H9 (cell line): ENCODE measurements at regions not wholly inside any gene's neighbourhood (a gene's known extent, or its start where the extent isn't known, plus 50 kb on each side); places are given as distances from the start of the nearest gene placed in this dataset.
"Not testable (repeated sequence)": the region's sequence is repeated elsewhere in the genome, so short reads cannot be mapped to it uniquely, and the experiment has no call there.

Experiments used
- DNase-seq: peaks from one replicate; pipeline ENCODE4 v3.0.0-alpha.2; 2017
- H2AFZ ChIP-seq: one replicate; pipeline ENCODE4 v1.6.1; 2013; ENCODE audit warnings: mild to moderate bottlenecking, low read length, control low read depth, moderate library complexity
- H2AK5ac ChIP-seq: 2 replicates; pipeline ENCODE4 v1.6.1; 2013; ENCODE audit warnings: low read length, control low read depth, mixed read lengths; ENCODE audit not compliant: insufficient read length
- H2BK120ac ChIP-seq: one replicate; pipeline ENCODE4 v1.6.1; 2013; ENCODE audit warnings: low read depth, mild to moderate bottlenecking, low read length, control low read depth, inconsistent platforms; ENCODE audit not compliant: poor library complexity, severe bottlenecking
- H2BK12ac ChIP-seq: 2 replicates; pipeline ENCODE4 v1.6.1; 2013; ENCODE audit warnings: low read length, control low read depth, mixed read lengths, low read depth; ENCODE audit not compliant: insufficient read length
- H2BK15ac ChIP-seq: 2 replicates; pipeline ENCODE4 v1.6.1; 2013; ENCODE audit warnings: low read depth, low read length, control low read depth
- H2BK20ac ChIP-seq: one replicate; pipeline ENCODE4 v1.6.1; 2013; ENCODE audit warnings: low read depth, mild to moderate bottlenecking, low read length, control low read depth, inconsistent platforms; ENCODE audit not compliant: poor library complexity, severe bottlenecking
- H2BK5ac ChIP-seq: 2 replicates; pipeline ENCODE4 v1.6.1; 2013; ENCODE audit warnings: low read length, control low read depth, mixed read lengths; ENCODE audit not compliant: insufficient read length
- H3K14ac ChIP-seq: 2 replicates; pipeline ENCODE4 v1.6.1; 2013; ENCODE audit warnings: low read length, control low read depth; ENCODE audit not compliant: insufficient read depth
- H3K18ac ChIP-seq: 2 replicates; pipeline ENCODE4 v1.6.1; 2013; ENCODE audit warnings: low read depth, mild to moderate bottlenecking, mixed read lengths, low read length, control low read depth; ENCODE audit not compliant: insufficient read length
- H3K23ac ChIP-seq: 2 replicates; pipeline ENCODE4 v1.6.1; 2013; ENCODE audit warnings: low read length, control low read depth, mixed read lengths, low read depth; ENCODE audit not compliant: insufficient read length
- H3K23me2 ChIP-seq: 2 replicates; pipeline ENCODE4 v1.6.1; 2013; ENCODE audit warnings: low read depth, mild to moderate bottlenecking, mixed read lengths, low read length, control low read depth; ENCODE audit not compliant: insufficient read length, poor library complexity, severe bottlenecking
- H3K27ac ChIP-seq: 2 replicates; pipeline ENCODE4 v1.5.1; 2013; ENCODE audit warnings: low read length, control low read depth, mixed read lengths, low read depth; ENCODE audit not compliant: insufficient read length
- H3K27me3 ChIP-seq: 2 replicates; pipeline ENCODE4 v1.6.1; 2013; ENCODE audit warnings: low read length, control low read depth, inconsistent platforms; ENCODE audit not compliant: insufficient read depth
- H3K4ac ChIP-seq: 2 replicates; pipeline ENCODE4 v1.6.1; 2013; ENCODE audit warnings: low read depth, mild to moderate bottlenecking, control low read depth, inconsistent platforms, low read length, moderate library complexity
- H3K4me1 ChIP-seq: 2 replicates; pipeline ENCODE4 v1.6.1; 2013; ENCODE audit warnings: low read length, control low read depth, inconsistent platforms; ENCODE audit not compliant: insufficient read depth
- H3K4me2 ChIP-seq: 2 replicates; pipeline ENCODE4 v1.6.1; 2013; ENCODE audit warnings: low read length, control low read depth, mixed read lengths; ENCODE audit not compliant: insufficient read length, insufficient read depth
- H3K56ac ChIP-seq: 2 replicates; pipeline ENCODE4 v1.6.1; 2013; ENCODE audit warnings: low read depth, mild to moderate bottlenecking, mixed read lengths, low read length, control low read depth; ENCODE audit not compliant: insufficient read length
- H3K79me1 ChIP-seq: 2 replicates; pipeline ENCODE4 v1.6.1; 2013; ENCODE audit warnings: low read depth, mild to moderate bottlenecking, moderate library complexity, low read length, control low read depth, inconsistent platforms; ENCODE audit not compliant: insufficient read depth, poor library complexity, severe bottlenecking
- H3K79me2 ChIP-seq: 2 replicates; pipeline ENCODE4 v1.6.1; 2013; ENCODE audit warnings: low read length, control low read depth, inconsistent platforms; ENCODE audit not compliant: insufficient read depth
- H3K9ac ChIP-seq: 2 replicates; pipeline ENCODE4 v1.6.1; 2013; ENCODE audit warnings: low read length, control low read depth, mixed read lengths; ENCODE audit not compliant: insufficient read length; ENCODE audit errors: extremely low read depth
- H3K9me3 ChIP-seq: one replicate; pipeline ENCODE4 v1.6.1; 2013; ENCODE audit warnings: low read depth, low read length, inconsistent platforms; ENCODE audit not compliant: control insufficient read depth
- H3T11ph ChIP-seq: one replicate; pipeline ENCODE4 v1.6.1; 2013; ENCODE audit warnings: mild to moderate bottlenecking, low read length, control low read depth, inconsistent platforms
- H4K20me1 ChIP-seq: one replicate; pipeline ENCODE4 v1.6.1; 2013; ENCODE audit not compliant: control insufficient read depth, insufficient read length, insufficient read depth
- H4K5ac ChIP-seq: 2 replicates; pipeline ENCODE4 v1.6.1; 2013; ENCODE audit warnings: low read depth, mild to moderate bottlenecking, mixed read lengths, low read length, control low read depth; ENCODE audit not compliant: insufficient read length
- H4K8ac ChIP-seq: replicated peaks from 2 replicates; pipeline ENCODE4 v1.6.1; 2013; ENCODE audit warnings: low read length, control low read depth, mixed read lengths, low read depth; ENCODE audit not compliant: insufficient read length
- H4K91ac ChIP-seq: 2 replicates; pipeline ENCODE4 v1.6.1; 2013; ENCODE audit warnings: low read depth, mild to moderate bottlenecking, moderate library complexity, mixed read lengths, low read length, control low read depth; ENCODE audit not compliant: insufficient read length
- H3K27ac Mint-ChIP-seq, 3 experiments: 2 replicates in 2 of 3; 3 replicates in 1 of 3; pipeline ENCODE4 v1.8.0; 2020 to 2021; ENCODE audit warnings: mixed read lengths in 3 of 3, mild to moderate bottlenecking in 1 of 3, moderate library complexity in 1 of 3
- H3K27me3 Mint-ChIP-seq: 2 replicates; pipeline ENCODE4 v1.8.0; 2021; ENCODE audit warnings: low read depth, mild to moderate bottlenecking, moderate library complexity, mixed read lengths
- H3K36me3 Mint-ChIP-seq, 3 experiments: 2 replicates in 2 of 3; 3 replicates in 1 of 3; pipeline ENCODE4 v1.8.0; 2020 to 2021; ENCODE audit warnings: low read depth in 3 of 3, mixed read lengths in 3 of 3; ENCODE audit not compliant: insufficient read depth in 1 of 3
- H3K4me1 Mint-ChIP-seq, 2 experiments: 2 replicates each; pipeline ENCODE4 v1.8.0; 2020; ENCODE audit warnings: mixed read lengths in 2 of 2
- H3K4me3 Mint-ChIP-seq, 2 experiments: 2 replicates in 1 of 2; 3 replicates in 1 of 2; pipeline ENCODE4 v1.8.0; 2020 to 2021; ENCODE audit warnings: mild to moderate bottlenecking in 2 of 2, mixed read lengths in 2 of 2, moderate library complexity in 1 of 2
- H3K9me3 Mint-ChIP-seq, 2 experiments: 2 replicates in 1 of 2; 3 replicates in 1 of 2; pipeline ENCODE4 v1.8.0; 2020; ENCODE audit warnings: mild to moderate bottlenecking in 2 of 2, mixed read lengths in 2 of 2, moderate library complexity in 1 of 2
- CTCF ChIP-seq: fragments of 200-600 bp; sonication (generic); conservative IDR thresholded peaks from 3 replicates; pipeline ENCODE4 v1.8.0; 2021; ENCODE audit warnings: antibody characterized with exemption, mild to moderate bottlenecking
- WGBS: extraction: QIAGEN DNeasy Blood & Tissue Kit; methylation state at CpG from one replicate; pipeline ENCODE4 v1.1.7; 2013; ENCODE audit warnings: missing lambda C conversion rate, low lambda C conversion rate, mixed read lengths; ENCODE audit not compliant: insufficient read length; ENCODE audit errors: extremely low coverage; 5-methylcytosine and 5-hydroxymethylcytosine counted together

- H3K79me1 ChIP-seq = no peaks in the 10 kb centered on the region
- Mint-ChIP-seq H3K4me3 (no peak overlapping the region), H3K27ac (no peak overlapping the region), H3K36me3 (peaks cover 2 to 11% (median 10%) of the 10 kb centered on the region in 3 experiments; a peak in 5 of 7 replicates), H3K27me3 (no peaks in the 10 kb centered on the region), H3K9me3 (peaks cover 16 to 19% of the 10 kb centered on the region in 2 experiments; a peak in 4 of 5 replicates), H3K4me1 (no peaks in the 10 kb centered on the region)
- WGBS = no CpG with 5 or more reads among the region's 1 CpG
- H3K4me1 ChIP-seq = no peaks in the 10 kb centered on the region
- DNase-seq = no peak
- no peak overlapping the region for H3K27ac ChIP-seq
- no peak overlapping the region for H4K8ac ChIP-seq
- H2BK120ac ChIP-seq = no peak overlapping the region
- H4K91ac ChIP-seq = no peak overlapping the region
- no peaks in the 10 kb centered on the region for H3K27me3 ChIP-seq
- no peaks in the 10 kb centered on the region for H3K79me2 ChIP-seq
- H2AK5ac ChIP-seq = no peak overlapping the region
- no peak overlapping the region for H3K4me2 ChIP-seq
- no peaks in the 10 kb centered on the region for H3K23me2 ChIP-seq
- no peak overlapping the region for H3K18ac ChIP-seq
- H2BK15ac ChIP-seq = no peak overlapping the region
- no peak overlapping the region for H3K4ac ChIP-seq
- no peak overlapping the region for H2BK20ac ChIP-seq
- H2BK12ac ChIP-seq = no peak overlapping the region
- no peak overlapping the region for H3T11ph ChIP-seq
- H3K56ac ChIP-seq = no peak overlapping the region
- no peak overlapping the region for H4K5ac ChIP-seq
- no peak overlapping the region for H2BK5ac ChIP-seq
- no peak overlapping the region for H3K9ac ChIP-seq
- no peaks in the 10 kb centered on the region for H3K9me3 ChIP-seq
- TF ChIP-seq CTCF = no peak
- no peak overlapping the region for H3K23ac ChIP-seq
- no peak overlapping the region for H2AFZ ChIP-seq
- H3K14ac ChIP-seq = no peak overlapping the region
- no peaks in the 10 kb centered on the region for H4K20me1 ChIP-seq
Measured at GRCh38 chr2:189318761-189319160, 122.5 kb upstream of the WDR75 start.

GRCh38 chr2:189319424-189319823 is 121.8 kb upstream of the WDR75 start:
- not testable (repeated sequence) for DNase-seq, H2AK5ac ChIP-seq, H3K56ac ChIP-seq, H3K4me1 Mint-ChIP-seq, H2BK20ac ChIP-seq, H3K27me3 ChIP-seq, H2BK12ac ChIP-seq, H3K79me1 ChIP-seq, H4K5ac ChIP-seq, H2BK120ac ChIP-seq, H3K14ac ChIP-seq, H3K27ac ChIP-seq, H3K4me2 ChIP-seq, H2BK15ac ChIP-seq, H3K79me2 ChIP-seq, H3K27ac Mint-ChIP-seq, H3K23ac ChIP-seq, H3K27me3 Mint-ChIP-seq, H4K91ac ChIP-seq, H2AFZ ChIP-seq, H4K20me1 ChIP-seq, H2BK5ac ChIP-seq, H3K4ac ChIP-seq, H4K8ac ChIP-seq, H3T11ph ChIP-seq, H3K9ac ChIP-seq, H3K18ac ChIP-seq, H3K4me1 ChIP-seq, H3K23me2 ChIP-seq, H3K4me3 Mint-ChIP-seq, H3K9me3 ChIP-seq
- Mint-ChIP-seq H3K36me3 (peaks cover 2 to 11% (median 10%) of the 10 kb centered on the region in 3 experiments; a peak in 5 of 7 replicates), H3K9me3 (peaks cover 20 to 21% of the 10 kb centered on the region in 2 experiments; a peak in 4 of 5 replicates)
- no CpG with 5 or more reads among the region's 11 CpGs for WGBS
